ENCODE measurements at regions not wholly inside any gene's neighbourhood (a gene's known extent, or its start where the extent isn't known, plus 50 kb on each side); places are given as distances from the start of the nearest gene placed in this dataset.

GRCh38 chr12:46538976-46539375, 166.4 kb upstream of the SLC38A2 start:
- TF ChIP-seq MAX (IDR thresholded peaks at IDR 0.05; ENCODE audit: insufficient read depth, insufficient read length) (no peak), POLR2A (IDR thresholded peaks at IDR 0.05; ENCODE audit: low read depth, low read length) (no peak), CTCF (IDR thresholded peaks at IDR 0.05; ENCODE audit: extremely low read depth in 1 of 2, insufficient read depth in 1 of 2, low read depth in 1 of 2, low read length in 2 of 2) (no peak), POLR2AphosphoS5 (IDR thresholded peaks at IDR 0.05; ENCODE audit: insufficient read depth, low read depth, low read length) (no peak), EZH2 (IDR thresholded peaks at IDR 0.05; ENCODE audit: borderline replicate concordance, low read depth, low read length, severe bottlenecking) (no peak)

Measured in endothelial cell of umbilical vein (primary cell).